GM18951 (cell line): ENCODE measurements at regions not wholly inside any gene's neighbourhood (a gene's known extent, or its start where the extent isn't known, plus 50 kb on each side); places are given as distances from the start of the nearest gene placed in this dataset.

Experiments used
- POLR2A ChIP-seq: IDR thresholded peaks from 4 replicates; pipeline ENCODE4 v1.6.1; 2011; ENCODE audit warnings: mild to moderate bottlenecking; ENCODE audit not compliant: insufficient read length, insufficient read depth; ENCODE audit errors: extremely low read depth
- in situ Hi-C: fragments of 300-500 bp; cut with MboI; formaldehyde crosslinking; loops from one replicate; pipeline ENCODE4 v1.12.0; 2022; ENCODE audit warnings: low sequenced_read_pairs, mixed read lengths, inconsistent platforms; ENCODE audit not compliant: unreplicated experiment

GRCh38 chr20:16942756-16943155 lies 194.6 kb downstream of the OTOR start:
- no peak for TF ChIP-seq POLR2A
- in situ Hi-C loops = no loop called here

DNA sequence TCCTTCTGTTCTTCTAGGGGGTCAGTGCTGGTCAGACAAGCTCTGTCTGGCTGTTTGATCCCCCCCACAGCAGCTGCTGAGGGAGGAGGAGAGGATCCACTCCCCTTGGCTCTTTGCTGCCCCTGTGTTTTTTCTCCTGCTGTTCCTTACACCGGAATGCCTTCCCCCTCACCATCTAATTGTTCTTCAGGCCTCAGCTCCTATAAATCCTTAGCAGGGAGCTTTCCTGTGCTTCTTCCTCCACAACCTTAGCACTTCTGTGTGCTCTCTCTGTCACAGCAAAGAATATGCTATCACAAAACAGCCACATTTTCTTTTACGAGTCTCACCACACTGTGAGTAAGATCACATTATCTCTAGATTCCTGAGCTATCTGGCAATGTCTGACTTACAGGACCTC lies 196.6 kb downstream of the OTOR start:
- no peak for TF ChIP-seq POLR2A
- in situ Hi-C loops = no loop called here

DNA sequence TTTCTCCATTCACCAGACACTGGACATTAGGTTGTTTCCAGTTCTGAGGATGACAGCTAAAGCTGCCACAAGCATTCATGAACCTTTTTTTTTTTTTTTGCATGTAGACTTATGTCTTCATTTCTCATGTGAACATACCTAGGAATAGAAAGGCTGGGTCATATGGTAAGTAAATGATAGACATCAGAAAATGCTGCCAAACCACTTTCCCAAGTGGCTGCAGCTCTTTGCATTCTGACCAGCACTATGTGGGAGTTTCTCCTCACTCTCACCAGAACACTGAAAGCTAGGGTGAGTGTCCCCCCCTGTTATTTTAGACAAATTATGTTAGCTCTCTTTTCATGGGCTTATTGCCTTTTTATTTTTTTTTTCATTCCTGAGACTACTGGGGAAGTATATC lies 197.5 kb downstream of the OTOR start:
- in situ Hi-C loops = no loop called here

DNA sequence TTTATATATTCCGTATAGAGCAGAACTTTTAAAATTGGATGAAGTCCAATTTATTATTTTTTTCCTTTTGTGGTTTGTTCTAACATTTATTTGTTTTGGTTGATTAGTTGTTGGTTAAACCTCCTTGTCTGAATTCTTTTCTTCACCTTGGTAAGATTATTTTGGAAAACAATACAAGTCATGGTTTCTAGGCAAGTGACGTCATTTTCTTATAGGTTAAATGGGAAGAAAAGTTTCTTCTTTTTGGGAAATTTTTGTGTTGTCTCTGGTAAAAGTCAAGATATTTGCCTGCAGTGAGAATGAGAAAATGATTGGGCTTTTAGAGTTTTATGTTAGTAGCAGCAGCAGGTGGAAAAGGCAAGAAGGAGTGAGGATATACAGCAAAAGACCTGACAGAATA lies 197.9 kb downstream of the OTOR start:
- in situ Hi-C loops = no loop called here

More for the DNA sequence above, 197.5 kb downstream of the OTOR start:
- no peak for TF ChIP-seq POLR2A

GRCh38 chr20:16947479-16947878 lies 199.3 kb downstream of the OTOR start:
- in situ Hi-C loops = no loop called here
- no peak for TF ChIP-seq POLR2A

More for the DNA sequence above, 197.9 kb downstream of the OTOR start:
- no peak for TF ChIP-seq POLR2A

- TF ChIP-seq POLR2A = no peak
- in situ Hi-C loops = no loop called here
Measured at GRCh38 chr20:16951876-16952275, 203.7 kb downstream of the OTOR start.

GRCh38 chr20:16952965-16953364 lies 204.8 kb downstream of the OTOR start:
- no peak for TF ChIP-seq POLR2A
- in situ Hi-C loops = no loop called here

DNA sequence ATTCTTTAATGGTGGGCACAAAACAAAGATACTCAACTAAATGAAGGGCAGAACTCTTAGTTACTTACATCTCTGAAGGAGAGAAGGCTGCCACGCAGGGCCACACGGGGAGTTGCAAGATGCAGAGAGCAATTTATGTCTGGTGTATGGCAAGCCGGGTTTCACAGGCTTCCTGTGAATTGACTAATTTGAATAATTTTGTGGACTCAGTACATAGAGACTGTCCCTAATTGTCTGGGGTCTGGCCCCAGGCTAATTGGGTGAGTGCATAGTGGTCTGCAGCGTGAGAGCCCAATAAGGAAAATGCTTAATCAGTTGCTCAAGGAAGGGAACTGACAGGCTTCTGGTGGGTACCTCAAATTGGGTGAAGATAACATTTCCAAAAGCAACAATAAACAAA lies 205.7 kb downstream of the OTOR start:
- TF ChIP-seq POLR2A = no peak
- in situ Hi-C loops = no loop called here

- TF ChIP-seq POLR2A = no peak
- in situ Hi-C loops = no loop called here
Measured at GRCh38 chr20:16955462-16955861, 207.3 kb downstream of the OTOR start.

DNA sequence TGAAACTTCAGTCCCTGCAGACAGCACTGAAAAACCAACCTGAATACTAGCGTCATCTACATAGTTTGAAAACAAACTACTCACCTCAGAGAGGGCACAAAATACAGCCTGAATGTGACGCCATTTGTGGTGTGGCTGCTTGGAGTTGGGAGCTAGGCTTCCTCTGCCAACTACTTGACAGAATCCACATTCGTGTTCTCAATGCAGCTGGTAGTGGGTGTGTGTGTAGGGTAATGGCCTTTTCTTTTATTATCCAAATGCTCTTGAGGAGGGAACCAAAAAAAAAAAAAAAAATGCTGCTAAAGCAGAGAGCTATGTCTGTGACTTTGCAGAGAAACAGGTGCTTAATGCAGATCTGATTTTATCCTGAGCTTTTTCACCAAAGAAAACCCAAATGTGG lies 207.8 kb downstream of the OTOR start:
- TF ChIP-seq POLR2A = no peak
- in situ Hi-C loops = no loop called here

GRCh38 chr20:16965401-16965800 lies 217.2 kb downstream of the OTOR start:
- no peak for TF ChIP-seq POLR2A
- in situ Hi-C loops = no loop called here

DNA sequence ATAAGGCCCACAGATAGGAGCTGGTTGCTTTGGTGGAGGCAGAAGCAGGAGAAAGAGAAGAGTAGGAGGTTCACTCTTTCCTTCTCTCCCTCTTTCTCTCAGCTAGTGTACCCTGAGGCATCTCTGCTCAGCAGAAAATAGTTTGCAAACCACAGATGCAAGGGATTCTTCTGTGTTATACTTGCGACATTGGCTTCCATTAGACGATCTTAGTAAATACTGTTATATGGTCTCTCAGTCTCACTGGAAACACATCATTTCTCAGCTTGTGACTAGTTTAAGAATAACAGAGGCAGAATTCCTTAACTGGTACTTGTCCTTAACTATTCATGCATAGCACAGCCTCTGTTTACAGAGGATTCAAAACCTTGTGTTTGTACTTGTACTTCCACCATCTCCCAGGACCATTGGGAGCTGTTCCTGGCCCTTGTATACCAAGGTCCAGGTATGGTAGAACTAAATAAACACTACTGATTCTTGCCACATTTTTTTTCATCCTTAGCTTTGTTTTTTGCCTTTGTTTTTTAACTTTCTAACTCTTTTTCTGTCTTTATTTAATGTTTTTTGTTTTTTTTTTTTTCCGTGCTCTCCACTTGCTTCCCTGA lies 218.2 kb downstream of the OTOR start:
- in situ Hi-C loops = no loop called here
- TF ChIP-seq POLR2A = no peak

GRCh38 chr20:16968099-16968498 lies 219.9 kb downstream of the OTOR start:
- no peak for TF ChIP-seq POLR2A
- in situ Hi-C loops = no loop called here

GRCh38 chr20:16970776-16971175 lies 222.6 kb downstream of the OTOR start:
- in situ Hi-C loops = no loop called here
- no peak for TF ChIP-seq POLR2A

- in situ Hi-C loops = no loop called here
- no peak for TF ChIP-seq POLR2A
Measured at GRCh38 chr20:16974080-16974854, 226.1 kb downstream of the OTOR start.

- TF ChIP-seq POLR2A = no peak
- in situ Hi-C loops = no loop called here
Measured at GRCh38 chr20:16974855-16975162, 226.7 kb downstream of the OTOR start.
